ENCODE measurements at regions not wholly inside any gene's neighbourhood (a gene's known extent, or its start where the extent isn't known, plus 50 kb on each side); places are given as distances from the start of the nearest gene placed in this dataset.
A peak's percentile ranks its signal among the peaks of the same experiment; 100 is the strongest.

DNA sequence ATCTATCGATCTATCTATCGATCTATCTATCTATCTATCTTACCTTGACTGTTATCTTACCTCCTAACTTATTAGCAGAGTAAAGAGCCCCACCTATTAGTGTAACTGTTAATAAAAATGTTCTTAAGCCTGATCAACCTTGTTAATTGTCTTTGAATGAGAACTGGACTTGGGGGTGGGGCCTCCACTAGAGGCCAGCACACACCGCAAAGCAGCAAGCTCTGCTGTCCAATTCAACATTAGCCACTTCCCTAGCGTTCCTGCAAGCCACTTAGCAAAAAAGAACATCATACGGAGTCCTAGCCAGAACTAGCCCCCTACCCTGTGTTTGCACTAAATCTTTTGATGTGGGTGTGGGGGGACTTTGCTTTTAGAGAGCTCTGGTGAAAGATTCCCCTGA, 515.8 kb downstream of the KDM4C start:
- Histone ChIP-seq H3K4me1 (peaks cover 0 to 4% (median 0%) of the 10 kb centered on the region in 12 donors), H3K36me3 (no peaks in the 10 kb centered on the region), H3K9me3 (no peaks in the 10 kb centered on the region), H3K27me3 (peaks cover 0 to 3% (median 0%) of the 10 kb centered on the region in 9 donors), H3K4me3 (no peak overlapping the region), H3K27ac (no peak overlapping the region)
- WGBS, 4 donors, result 47 to 60% (median 48%) methylated on average over 5 of the region's 5 CpGs
- intact Hi-C loops (cut with DNase I), result loop anchor here in 7 of 10 donors (5.0 to 10.0 kb wide), 2 partner anchors 261 to 264 kb away; no protein-coding TSS in a partner anchor
- DNase-seq (peak in 3 of 5 donors; percentile 20 to 32 (median 23)), ATAC-seq (peak in 3 of 4 donors; percentile 51 to 64 (median 57))
- no peak for TF ChIP-seq POLR2A (IDR thresholded peaks at IDR 0.05)
- TF ChIP-seq, protein P1, sequence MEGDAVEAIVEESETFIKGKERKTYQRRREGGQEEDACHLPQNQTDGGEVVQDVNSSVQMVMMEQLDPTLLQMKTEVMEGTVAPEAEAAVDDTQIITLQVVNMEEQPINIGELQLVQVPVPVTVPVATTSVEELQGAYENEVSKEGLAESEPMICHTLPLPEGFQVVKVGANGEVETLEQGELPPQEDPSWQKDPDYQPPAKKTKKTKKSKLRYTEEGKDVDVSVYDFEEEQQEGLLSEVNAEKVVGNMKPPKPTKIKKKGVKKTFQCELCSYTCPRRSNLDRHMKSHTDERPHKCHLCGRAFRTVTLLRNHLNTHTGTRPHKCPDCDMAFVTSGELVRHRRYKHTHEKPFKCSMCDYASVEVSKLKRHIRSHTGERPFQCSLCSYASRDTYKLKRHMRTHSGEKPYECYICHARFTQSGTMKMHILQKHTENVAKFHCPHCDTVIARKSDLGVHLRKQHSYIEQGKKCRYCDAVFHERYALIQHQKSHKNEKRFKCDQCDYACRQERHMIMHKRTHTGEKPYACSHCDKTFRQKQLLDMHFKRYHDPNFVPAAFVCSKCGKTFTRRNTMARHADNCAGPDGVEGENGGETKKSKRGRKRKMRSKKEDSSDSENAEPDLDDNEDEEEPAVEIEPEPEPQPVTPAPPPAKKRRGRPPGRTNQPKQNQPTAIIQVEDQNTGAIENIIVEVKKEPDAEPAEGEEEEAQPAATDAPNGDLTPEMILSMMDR (IDR thresholded peaks at IDR 0.05), result peak; percentile 16 to 75 (median 54)

- ATAC-seq (no peak), DNase-seq (no peak)
These were observed 509.3 kb downstream of the KDM4C start for GRCh38 chr9:7266911-7267595.

GRCh38 chr9:7265181-7265580, 507.4 kb downstream of the KDM4C start:
- H3K4me3 ChIP-seq, result no peak overlapping the region
- ATAC-seq (no peak), DNase-seq (no peak)
- H3K4me1 ChIP-seq, result no peaks in the 10 kb centered on the region
- TF ChIP-seq POLR2A (IDR thresholded peaks at IDR 0.05), result no peak
- TF ChIP-seq, protein P1 (IDR thresholded peaks at IDR 0.05), result no peak
- H3K27ac ChIP-seq, result no peak overlapping the region
- intact Hi-C loops (cut with DNase I), result no loop called here
- H3K9me3 ChIP-seq, result no peaks in the 10 kb centered on the region
- no peaks in the 10 kb centered on the region for H3K27me3 ChIP-seq
- no peaks in the 10 kb centered on the region for H3K36me3 ChIP-seq

More at GRCh38 chr9:7266911-7267595, 509.3 kb downstream of the KDM4C start:
- Histone ChIP-seq H3K27ac (no peak overlapping the region), H3K9me3 (no peaks in the 10 kb centered on the region), H3K36me3 (no peaks in the 10 kb centered on the region), H3K4me1 (no peaks in the 10 kb centered on the region), H3K27me3 (no peaks in the 10 kb centered on the region), H3K4me3 (no peak overlapping the region)
- WGBS, 4 donors, result 79 to 85% (median 82%) methylated on average over 14 of the region's 14 CpGs
- intact Hi-C loops (cut with DNase I), result no loop called here
- TF ChIP-seq, protein P1 (IDR thresholded peaks at IDR 0.05), result no peak
- no peak for TF ChIP-seq POLR2A (IDR thresholded peaks at IDR 0.05)

DNA sequence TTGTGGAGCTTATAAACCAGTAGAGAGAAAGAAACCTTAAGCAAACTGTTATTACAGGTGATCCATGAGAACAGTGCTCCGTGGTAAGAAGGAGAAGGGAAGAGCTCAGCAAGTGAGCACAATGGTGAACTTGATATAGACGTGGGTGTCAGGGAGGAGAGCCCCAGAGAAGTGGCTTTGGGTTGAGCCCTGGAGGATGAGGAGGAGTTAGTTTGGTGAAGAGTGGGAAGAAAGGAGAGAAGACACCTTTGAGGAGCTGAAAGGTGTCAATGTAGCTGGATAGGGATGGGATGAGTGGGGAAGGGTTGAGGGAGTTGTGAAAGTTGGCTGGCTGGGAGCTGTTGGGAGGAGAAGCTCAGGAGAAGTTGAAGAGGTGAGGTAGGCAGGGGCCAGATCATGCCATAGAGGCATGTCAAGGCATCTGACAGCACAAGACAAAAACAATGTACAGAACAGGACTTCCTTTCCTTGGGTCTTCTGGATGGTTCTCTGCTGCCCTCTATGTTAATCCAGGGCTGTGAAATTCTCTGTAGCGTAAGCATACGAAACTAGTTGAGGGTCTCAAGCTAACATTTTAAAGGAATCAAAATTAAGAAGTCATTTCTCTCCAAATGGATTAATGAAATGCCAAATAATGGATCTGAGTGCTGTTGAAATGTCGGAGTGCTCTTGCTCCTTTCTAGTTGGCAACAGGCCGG, 501.9 kb downstream of the KDM4C start:
- ATAC-seq (no peak), DNase-seq (no peak)
- no peaks in the 10 kb centered on the region for H3K27me3 ChIP-seq
- H3K4me1 ChIP-seq, result no peaks in the 10 kb centered on the region
- intact Hi-C loops (cut with DNase I), result no loop called here
- 80 to 85% (median 83%) methylated on average over 6 of the region's 6 CpGs for WGBS, 4 donors
- no peak overlapping the region for H3K27ac ChIP-seq
- H3K9me3 ChIP-seq, result no peaks in the 10 kb centered on the region
- TF ChIP-seq POLR2A (IDR thresholded peaks at IDR 0.05), result no peak
- TF ChIP-seq, protein P1 (IDR thresholded peaks at IDR 0.05), result peak in 2 of 12 donors; percentile 9 to 23
- H3K4me3 ChIP-seq, result no peak overlapping the region
- H3K36me3 ChIP-seq, result no peaks in the 10 kb centered on the region

Data from heart left ventricle (tissue), 16 donors.